Endodermal cell (in vitro differentiated cells): ENCODE measurements at regions not wholly inside any gene's neighbourhood (a gene's known extent, or its start where the extent isn't known, plus 50 kb on each side); places are given as distances from the start of the nearest gene placed in this dataset.

Experiments used
- DNase-seq: peaks from one replicate; pipeline ENCODE4 v3.0.0-alpha.2; 2017
- H3K27ac ChIP-seq: 2 replicates; pipeline ENCODE4 v1.5.1; 2013; ENCODE audit warnings: mild to moderate bottlenecking, low read depth, low read length, moderate library complexity
- H3K27me3 ChIP-seq: 2 replicates; pipeline ENCODE4 v1.6.1; 2013; ENCODE audit warnings: mild to moderate bottlenecking, low read length, moderate library complexity; ENCODE audit not compliant: insufficient read depth, control insufficient read depth, poor library complexity, severe bottlenecking
- H3K36me3 ChIP-seq: 2 replicates; pipeline ENCODE4 v1.7.0; 2013; ENCODE audit warnings: mild to moderate bottlenecking, low read length, moderate library complexity; ENCODE audit not compliant: control insufficient read depth, insufficient read depth
- H3K4me1 ChIP-seq: one replicate; pipeline ENCODE4 v1.7.0; 2013; ENCODE audit warnings: low read length; ENCODE audit not compliant: control insufficient read depth, insufficient read depth
- H3K4me3 ChIP-seq: 2 replicates; pipeline ENCODE4 v1.5.1; 2013; ENCODE audit warnings: mild to moderate bottlenecking, low read length, moderate library complexity
- H3K9ac ChIP-seq: 2 replicates; pipeline ENCODE4 v1.6.1; 2013; ENCODE audit warnings: mild to moderate bottlenecking, low read length, moderate library complexity; ENCODE audit not compliant: poor library complexity, severe bottlenecking; ENCODE audit errors: extremely low read depth
- H3K9me3 ChIP-seq: 2 replicates; pipeline ENCODE4 v1.6.1; 2013; ENCODE audit warnings: mild to moderate bottlenecking, low read length, moderate library complexity; ENCODE audit not compliant: control insufficient read depth
- H3K27ac Mint-ChIP-seq: 2 replicates; pipeline ENCODE4 v1.8.0; 2020; ENCODE audit warnings: mixed read lengths
- H3K27me3 Mint-ChIP-seq: 2 replicates; pipeline ENCODE4 v1.8.0; 2021; ENCODE audit warnings: mild to moderate bottlenecking, mixed read lengths; ENCODE audit not compliant: insufficient read depth
- H3K36me3 Mint-ChIP-seq: 2 replicates; pipeline ENCODE4 v1.8.0; 2020; ENCODE audit warnings: low read depth, mixed read lengths
- H3K4me1 Mint-ChIP-seq: 2 replicates; pipeline ENCODE4 v1.8.0; 2020; ENCODE audit warnings: mixed read lengths
- H3K4me3 Mint-ChIP-seq: 2 replicates; pipeline ENCODE4 v1.8.0; 2020; ENCODE audit warnings: mild to moderate bottlenecking, moderate library complexity, mixed read lengths
- H3K9me3 Mint-ChIP-seq: 2 replicates; pipeline ENCODE4 v1.8.0; 2020; ENCODE audit warnings: mild to moderate bottlenecking, mixed read lengths
- WGBS, 2 experiments: methylation state at CpG; one replicate each; pipeline versions ENCODE4 v1.1.5 to v1.1.7; 2013; ENCODE audit warnings: missing lambda C conversion rate in 2 of 2, mixed read lengths in 1 of 2; ENCODE audit not compliant: insufficient coverage in 1 of 2, insufficient read length in 1 of 2; 5-methylcytosine and 5-hydroxymethylcytosine counted together
- TF ChIP-seq, protein P1 (sequence below): fragments of 200-600 bp; sonication (generic); conservative IDR thresholded peaks from 2 replicates; pipeline ENCODE4 v1.5.0; 2021; ENCODE audit warnings: antibody characterized with exemption, mild to moderate bottlenecking

DNA sequence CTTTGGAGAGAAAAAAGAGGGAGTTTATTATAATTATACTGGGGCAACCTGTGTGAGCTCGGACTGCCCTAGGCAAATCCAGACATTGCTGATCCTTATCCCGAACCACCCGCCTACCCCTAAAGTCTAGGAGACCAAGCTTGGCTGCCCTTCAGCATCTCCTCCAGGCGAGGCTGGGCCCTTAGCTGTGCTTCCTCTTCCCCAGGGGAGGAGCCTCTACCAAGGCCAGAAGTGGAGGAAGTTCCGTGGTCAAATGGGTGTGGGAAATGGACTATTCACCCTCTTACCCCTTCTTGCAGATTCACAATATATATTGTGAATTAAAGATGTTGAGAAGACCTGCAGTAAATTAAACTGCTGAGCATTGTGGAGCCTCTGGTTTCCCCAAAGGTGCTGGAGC lies 158.3 kb upstream of the HES1 start:
- TF ChIP-seq, protein P1, sequence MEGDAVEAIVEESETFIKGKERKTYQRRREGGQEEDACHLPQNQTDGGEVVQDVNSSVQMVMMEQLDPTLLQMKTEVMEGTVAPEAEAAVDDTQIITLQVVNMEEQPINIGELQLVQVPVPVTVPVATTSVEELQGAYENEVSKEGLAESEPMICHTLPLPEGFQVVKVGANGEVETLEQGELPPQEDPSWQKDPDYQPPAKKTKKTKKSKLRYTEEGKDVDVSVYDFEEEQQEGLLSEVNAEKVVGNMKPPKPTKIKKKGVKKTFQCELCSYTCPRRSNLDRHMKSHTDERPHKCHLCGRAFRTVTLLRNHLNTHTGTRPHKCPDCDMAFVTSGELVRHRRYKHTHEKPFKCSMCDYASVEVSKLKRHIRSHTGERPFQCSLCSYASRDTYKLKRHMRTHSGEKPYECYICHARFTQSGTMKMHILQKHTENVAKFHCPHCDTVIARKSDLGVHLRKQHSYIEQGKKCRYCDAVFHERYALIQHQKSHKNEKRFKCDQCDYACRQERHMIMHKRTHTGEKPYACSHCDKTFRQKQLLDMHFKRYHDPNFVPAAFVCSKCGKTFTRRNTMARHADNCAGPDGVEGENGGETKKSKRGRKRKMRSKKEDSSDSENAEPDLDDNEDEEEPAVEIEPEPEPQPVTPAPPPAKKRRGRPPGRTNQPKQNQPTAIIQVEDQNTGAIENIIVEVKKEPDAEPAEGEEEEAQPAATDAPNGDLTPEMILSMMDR = no peak
- Mint-ChIP-seq H3K27me3 (peaks cover 29% of the 10 kb centered on the region), H3K4me1 (peaks cover 63% of the 10 kb centered on the region), H3K36me3 (no peaks in the 10 kb centered on the region), H3K27ac (no peak overlapping the region), H3K9me3 (no peaks in the 10 kb centered on the region), H3K4me3 (no peak overlapping the region)
- Histone ChIP-seq H3K27me3 (peaks cover 16% of the 10 kb centered on the region), H3K9me3 (no peaks in the 10 kb centered on the region), H3K4me1 (peaks cover 26% of the 10 kb centered on the region), H3K36me3 (no peaks in the 10 kb centered on the region), H3K27ac (no peak overlapping the region), H3K9ac (no peak overlapping the region), H3K4me3 (no peak overlapping the region)
- WGBS, 2 experiments = 87 to 100% methylated on average over 1 to 4 of the region's 5 CpGs
- DNase-seq = no peak

DNA sequence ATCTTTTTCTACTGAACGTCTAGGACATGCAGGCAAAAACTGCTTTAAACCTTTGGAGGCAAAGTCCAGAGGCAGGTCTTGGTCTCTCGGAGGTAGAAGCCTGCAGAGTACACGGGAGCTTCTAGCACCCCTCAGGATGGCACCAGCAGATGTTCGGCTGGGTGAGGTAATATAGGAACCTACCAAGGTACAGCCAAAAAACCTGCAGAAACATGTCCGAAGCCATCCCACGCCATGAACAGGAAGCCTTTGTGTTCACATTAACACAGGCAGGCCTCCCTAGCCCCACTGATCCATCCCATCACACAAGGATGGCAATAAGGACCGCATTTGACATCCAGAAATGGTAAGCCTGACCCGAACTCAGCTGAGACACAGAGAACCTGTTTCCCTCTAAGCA lies 157.9 kb upstream of the HES1 start:
- H3K9ac ChIP-seq = no peak overlapping the region
- H3K27me3 ChIP-seq = peaks cover 16% of the 10 kb centered on the region
- no peak overlapping the region for H3K27ac ChIP-seq
- Mint-ChIP-seq H3K36me3 (no peaks in the 10 kb centered on the region), H3K27me3 (peaks cover 28% of the 10 kb centered on the region), H3K4me1 (peaks cover 60% of the 10 kb centered on the region), H3K9me3 (no peaks in the 10 kb centered on the region), H3K4me3 (no peak overlapping the region), H3K27ac (no peak overlapping the region)
- H3K9me3 ChIP-seq = no peaks in the 10 kb centered on the region
- no peaks in the 10 kb centered on the region for H3K36me3 ChIP-seq
- no peak for DNase-seq
- 92 to 99% methylated on average over 6 to 8 of the region's 8 CpGs for WGBS, 2 experiments
- no peak overlapping the region for H3K4me3 ChIP-seq
- TF ChIP-seq, protein P1 = no peak
- peaks cover 26% of the 10 kb centered on the region for H3K4me1 ChIP-seq

GRCh38 chr3:193978486-193978885 lies 157.5 kb upstream of the HES1 start:
- Mint-ChIP-seq H3K9me3 (no peaks in the 10 kb centered on the region), H3K4me3 (no peak overlapping the region), H3K36me3 (no peaks in the 10 kb centered on the region), H3K27me3 (peaks cover 28% of the 10 kb centered on the region), H3K27ac (no peak overlapping the region), H3K4me1 (peaks cover 63% of the 10 kb centered on the region)
- H3K9me3 ChIP-seq = no peaks in the 10 kb centered on the region
- H3K27me3 ChIP-seq = peaks cover 16% of the 10 kb centered on the region
- H3K4me3 ChIP-seq = no peak overlapping the region
- no peak overlapping the region for H3K27ac ChIP-seq
- TF ChIP-seq, protein P1 = no peak
- 90 to 94% methylated on average over 5 to 6 of the region's 6 CpGs for WGBS, 2 experiments
- H3K9ac ChIP-seq = no peak overlapping the region
- no peak for DNase-seq
- H3K4me1 ChIP-seq = peaks cover 26% of the 10 kb centered on the region
- no peaks in the 10 kb centered on the region for H3K36me3 ChIP-seq
